ENCODE measurements at regions not wholly inside any gene's neighbourhood (a gene's known extent, or its start where the extent isn't known, plus 50 kb on each side); places are given as distances from the start of the nearest gene placed in this dataset.

- no peak for DNase-seq
- no peaks in the 10 kb centered on the region for H3K27me3 ChIP-seq
- H3K36me3 ChIP-seq = no peaks in the 10 kb centered on the region
- H3K4me1 ChIP-seq = no peaks in the 10 kb centered on the region
- TF ChIP-seq POLR2A (IDR thresholded peaks at IDR 0.05) (no peak), CTCF (IDR thresholded peaks at IDR 0.05) (no peak)
- H3K27ac ChIP-seq = no peak overlapping the region
- H3K9me3 ChIP-seq = no peaks in the 10 kb centered on the region
- WGBS, 2 donors = 34 to 57% methylated on average over 12 of the region's 12 CpGs
- H3K4me3 ChIP-seq (replicated peaks in 1 of 3) = no peak overlapping the region
- intact Hi-C loops (cut with DNase I) = no loop called here
These were observed 64.0 kb upstream of the ZNF281 start for GRCh38 chr1:200473698-200474371.

GRCh38 chr1:200471739-200472138, 61.9 kb upstream of the ZNF281 start:
- H3K9me3 ChIP-seq = no peaks in the 10 kb centered on the region
- TF ChIP-seq CTCF (IDR thresholded peaks at IDR 0.05) (no peak), POLR2A (IDR thresholded peaks at IDR 0.05) (no peak)
- H3K36me3 ChIP-seq = no peaks in the 10 kb centered on the region
- H3K4me3 ChIP-seq (replicated peaks in 1 of 3) = no peak overlapping the region
- DNase-seq = no peak
- WGBS, 2 donors = 91 to 96% methylated on average over 2 of the region's 2 CpGs
- H3K27me3 ChIP-seq = no peaks in the 10 kb centered on the region
- H3K4me1 ChIP-seq = no peaks in the 10 kb centered on the region
- intact Hi-C loops (cut with DNase I) = no loop called here
- no peak overlapping the region for H3K27ac ChIP-seq

GRCh38 chr1:200468264-200469001, 58.6 kb upstream of the ZNF281 start:
- intact Hi-C loops (cut with DNase I) = no loop called here
- no peak for TF ChIP-seq POLR2A (IDR thresholded peaks at IDR 0.05)
- TF ChIP-seq CTCF (IDR thresholded peaks at IDR 0.05) = no peak
- Histone ChIP-seq H3K9me3 (no peaks in the 10 kb centered on the region), H3K36me3 (no peaks in the 10 kb centered on the region), H3K4me3 (replicated peaks in 1 of 3) (no peak overlapping the region), H3K27ac (no peak overlapping the region), H3K27me3 (no peaks in the 10 kb centered on the region), H3K4me1 (no peaks in the 10 kb centered on the region)
- DNase-seq = no peak
- 88 to 90% methylated on average over 4 of the region's 4 CpGs for WGBS, 2 donors

GRCh38 chr1:200464784-200465400, 55.1 kb upstream of the ZNF281 start:
- Histone ChIP-seq H3K36me3 (no peaks in the 10 kb centered on the region), H3K4me3 (replicated peaks in 1 of 3) (no peak overlapping the region), H3K27me3 (no peaks in the 10 kb centered on the region), H3K4me1 (no peaks in the 10 kb centered on the region), H3K27ac (no peak overlapping the region), H3K9me3 (no peaks in the 10 kb centered on the region)
- TF ChIP-seq POLR2A (IDR thresholded peaks at IDR 0.05) (no peak), CTCF (IDR thresholded peaks at IDR 0.05) (no peak)
- 82% methylated on average over 12 of the region's 12 CpGs for WGBS, 2 donors
- intact Hi-C loops (cut with DNase I) = no loop called here
- DNase-seq = no peak
